ENCODE measurements at regions not wholly inside any gene's neighbourhood (a gene's known extent, or its start where the extent isn't known, plus 50 kb on each side); places are given as distances from the start of the nearest gene placed in this dataset.

DNA sequence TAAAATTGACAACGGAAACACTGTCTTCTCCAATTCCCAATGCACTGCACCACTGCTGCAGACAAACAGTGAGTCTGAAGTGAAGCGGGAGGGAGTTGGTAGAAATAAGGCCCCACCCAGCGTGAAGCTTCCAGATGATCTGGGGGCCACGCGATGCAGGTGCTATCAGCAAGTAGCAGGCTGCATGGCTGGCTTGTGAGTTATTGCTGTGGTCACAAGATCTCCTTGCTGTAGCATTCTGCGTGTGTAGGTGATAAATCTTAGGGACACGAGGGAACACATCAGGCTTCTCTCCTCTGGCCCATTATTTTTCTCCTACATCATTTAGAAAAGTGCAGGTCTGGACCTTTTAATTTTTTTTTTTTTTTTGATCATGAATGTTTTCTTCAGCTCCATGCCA is 407.6 kb downstream of the TMEM114 start:
- Histone ChIP-seq H3K4me3 (no peak overlapping the region), H3K27ac (ENCODE audit: low read depth) (no peak overlapping the region), H3F3A (replicated peaks; ENCODE audit: low read depth) (no peaks in the 10 kb centered on the region), H4K20me1 (replicated peaks; ENCODE audit: insufficient read depth) (no peaks in the 10 kb centered on the region), H3K36me3 (ENCODE audit: insufficient read depth) (no peaks in the 10 kb centered on the region; the same call in 1 of the 2 replicates), H3K4me2 (no peak overlapping the region), H3K79me2 (replicated peaks; ENCODE audit: insufficient read depth) (no peaks in the 10 kb centered on the region), H3K4me1 (ENCODE audit: insufficient read depth) (peaks cover 16% of the 10 kb centered on the region), H3K27me3 (ENCODE audit: insufficient read depth) (no peaks in the 10 kb centered on the region), H3K9me2 (ENCODE audit: insufficient read depth) (no peaks in the 10 kb centered on the region), H2AFZ (0 out of 2 replicates have a peak overlapping the region, but pooled peaks have one; percentile 18)
- ATAC-seq (no peak), DNase-seq (ENCODE audit: low spot score) (no peak)
- Mint-ChIP-seq H3K4me1 (peaks cover 13% of the 10 kb centered on the region), H3K27ac (no peak overlapping the region), H3K27me3 (ENCODE audit: insufficient read depth, low read depth, poor library complexity) (peaks cover 7% of the 10 kb centered on the region), H3K9me3 (no peaks in the 10 kb centered on the region; the same call in 2 of the 3 replicates), H3K36me3 (ENCODE audit: low read depth) (no peaks in the 10 kb centered on the region), H3K4me3 (no peak overlapping the region)
- TF ChIP-seq EZH2phosphoT487 (IDR thresholded peaks at IDR 0.05; ENCODE audit: unreplicated experiment) (no peak), ZNF331 (CRISPR knock-in tag; IDR thresholded peaks at IDR 0.05; ENCODE audit: low read depth) (no peak), POLR2AphosphoS5 (IDR thresholded peaks at IDR 0.05; ENCODE audit: low read depth) (no peak)
- TF ChIP-seq, protein P1, sequence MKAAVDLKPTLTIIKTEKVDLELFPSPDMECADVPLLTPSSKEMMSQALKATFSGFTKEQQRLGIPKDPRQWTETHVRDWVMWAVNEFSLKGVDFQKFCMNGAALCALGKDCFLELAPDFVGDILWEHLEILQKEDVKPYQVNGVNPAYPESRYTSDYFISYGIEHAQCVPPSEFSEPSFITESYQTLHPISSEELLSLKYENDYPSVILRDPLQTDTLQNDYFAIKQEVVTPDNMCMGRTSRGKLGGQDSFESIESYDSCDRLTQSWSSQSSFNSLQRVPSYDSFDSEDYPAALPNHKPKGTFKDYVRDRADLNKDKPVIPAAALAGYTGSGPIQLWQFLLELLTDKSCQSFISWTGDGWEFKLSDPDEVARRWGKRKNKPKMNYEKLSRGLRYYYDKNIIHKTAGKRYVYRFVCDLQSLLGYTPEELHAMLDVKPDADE (IDR thresholded peaks at IDR 0.05): no peak
- TF ChIP-seq, protein P2, sequence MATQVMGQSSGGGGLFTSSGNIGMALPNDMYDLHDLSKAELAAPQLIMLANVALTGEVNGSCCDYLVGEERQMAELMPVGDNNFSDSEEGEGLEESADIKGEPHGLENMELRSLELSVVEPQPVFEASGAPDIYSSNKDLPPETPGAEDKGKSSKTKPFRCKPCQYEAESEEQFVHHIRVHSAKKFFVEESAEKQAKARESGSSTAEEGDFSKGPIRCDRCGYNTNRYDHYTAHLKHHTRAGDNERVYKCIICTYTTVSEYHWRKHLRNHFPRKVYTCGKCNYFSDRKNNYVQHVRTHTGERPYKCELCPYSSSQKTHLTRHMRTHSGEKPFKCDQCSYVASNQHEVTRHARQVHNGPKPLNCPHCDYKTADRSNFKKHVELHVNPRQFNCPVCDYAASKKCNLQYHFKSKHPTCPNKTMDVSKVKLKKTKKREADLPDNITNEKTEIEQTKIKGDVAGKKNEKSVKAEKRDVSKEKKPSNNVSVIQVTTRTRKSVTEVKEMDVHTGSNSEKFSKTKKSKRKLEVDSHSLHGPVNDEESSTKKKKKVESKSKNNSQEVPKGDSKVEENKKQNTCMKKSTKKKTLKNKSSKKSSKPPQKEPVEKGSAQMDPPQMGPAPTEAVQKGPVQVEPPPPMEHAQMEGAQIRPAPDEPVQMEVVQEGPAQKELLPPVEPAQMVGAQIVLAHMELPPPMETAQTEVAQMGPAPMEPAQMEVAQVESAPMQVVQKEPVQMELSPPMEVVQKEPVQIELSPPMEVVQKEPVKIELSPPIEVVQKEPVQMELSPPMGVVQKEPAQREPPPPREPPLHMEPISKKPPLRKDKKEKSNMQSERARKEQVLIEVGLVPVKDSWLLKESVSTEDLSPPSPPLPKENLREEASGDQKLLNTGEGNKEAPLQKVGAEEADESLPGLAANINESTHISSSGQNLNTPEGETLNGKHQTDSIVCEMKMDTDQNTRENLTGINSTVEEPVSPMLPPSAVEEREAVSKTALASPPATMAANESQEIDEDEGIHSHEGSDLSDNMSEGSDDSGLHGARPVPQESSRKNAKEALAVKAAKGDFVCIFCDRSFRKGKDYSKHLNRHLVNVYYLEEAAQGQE (IDR thresholded peaks at IDR 0.05; ENCODE audit: unreplicated experiment): no peak

DNA sequence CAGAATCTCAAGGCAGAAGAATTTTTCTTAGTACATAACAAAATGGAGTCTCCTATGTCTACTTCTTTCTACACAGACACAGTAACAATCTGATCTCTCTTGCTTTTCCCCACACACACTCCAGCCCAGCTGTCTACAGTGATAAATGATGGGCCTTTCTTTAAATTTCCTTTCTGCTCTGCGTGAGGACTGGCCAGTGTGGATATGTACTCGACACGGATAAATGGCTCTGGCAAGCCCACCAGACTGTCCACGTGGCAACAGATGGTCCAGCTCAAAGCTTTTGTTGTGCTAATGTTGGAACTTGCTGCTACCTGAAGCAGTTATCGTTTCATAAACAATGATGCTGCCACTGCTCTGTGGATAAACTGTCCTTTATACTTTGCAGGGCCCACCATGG is 410.7 kb downstream of the TMEM114 start:
- 0 out of 2 replicates have a peak overlapping the region, but pooled peaks have one; percentile 18 for H2AFZ ChIP-seq
- Mint-ChIP-seq H3K4me3 (no peak overlapping the region), H3K4me1 (peaks cover 13% of the 10 kb centered on the region), H3K36me3 (ENCODE audit: low read depth) (no peaks in the 10 kb centered on the region), H3K9me3 (no peaks in the 10 kb centered on the region; the same call in 2 of the 3 replicates), H3K27me3 (ENCODE audit: insufficient read depth, low read depth, poor library complexity) (peaks cover 3% of the 10 kb centered on the region), H3K27ac (no peak overlapping the region)
- H3F3A ChIP-seq (replicated peaks; ENCODE audit: low read depth): no peaks in the 10 kb centered on the region
- peak overlapping the region; percentile 87 for H3K27ac ChIP-seq (ENCODE audit: low read depth)
- ATAC-seq: no peak
- TF ChIP-seq EZH2 (IDR thresholded peaks at IDR 0.05; ENCODE audit: low read depth, unreplicated experiment) (no peak), STAT1 (IDR thresholded peaks at IDR 0.05; ENCODE audit: unreplicated experiment) (no peak), ZNF331 (CRISPR knock-in tag; IDR thresholded peaks at IDR 0.05; ENCODE audit: low read depth) (no peak), POLR2AphosphoS5 (IDR thresholded peaks at IDR 0.05; ENCODE audit: low read depth) (no peak), JUNB (IDR thresholded peaks at IDR 0.05; ENCODE audit: unreplicated experiment) (no peak)
- TF ChIP-seq, protein P1 (IDR thresholded peaks at IDR 0.05): no peak
- TF ChIP-seq, protein P2 (IDR thresholded peaks at IDR 0.05; ENCODE audit: unreplicated experiment): no peak
- TF ChIP-seq, protein P3, sequence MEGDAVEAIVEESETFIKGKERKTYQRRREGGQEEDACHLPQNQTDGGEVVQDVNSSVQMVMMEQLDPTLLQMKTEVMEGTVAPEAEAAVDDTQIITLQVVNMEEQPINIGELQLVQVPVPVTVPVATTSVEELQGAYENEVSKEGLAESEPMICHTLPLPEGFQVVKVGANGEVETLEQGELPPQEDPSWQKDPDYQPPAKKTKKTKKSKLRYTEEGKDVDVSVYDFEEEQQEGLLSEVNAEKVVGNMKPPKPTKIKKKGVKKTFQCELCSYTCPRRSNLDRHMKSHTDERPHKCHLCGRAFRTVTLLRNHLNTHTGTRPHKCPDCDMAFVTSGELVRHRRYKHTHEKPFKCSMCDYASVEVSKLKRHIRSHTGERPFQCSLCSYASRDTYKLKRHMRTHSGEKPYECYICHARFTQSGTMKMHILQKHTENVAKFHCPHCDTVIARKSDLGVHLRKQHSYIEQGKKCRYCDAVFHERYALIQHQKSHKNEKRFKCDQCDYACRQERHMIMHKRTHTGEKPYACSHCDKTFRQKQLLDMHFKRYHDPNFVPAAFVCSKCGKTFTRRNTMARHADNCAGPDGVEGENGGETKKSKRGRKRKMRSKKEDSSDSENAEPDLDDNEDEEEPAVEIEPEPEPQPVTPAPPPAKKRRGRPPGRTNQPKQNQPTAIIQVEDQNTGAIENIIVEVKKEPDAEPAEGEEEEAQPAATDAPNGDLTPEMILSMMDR (conservative IDR thresholded peaks at IDR 0.05; ENCODE audit: low read depth in 2 of 2): no peak
- 0 out of 2 replicates have a peak overlapping the region, but pooled peaks have one; percentile 13 for H3K4me3 ChIP-seq
- DNase-seq (ENCODE audit: low spot score): no peak
- H4K20me1 ChIP-seq (replicated peaks; ENCODE audit: insufficient read depth): no peaks in the 10 kb centered on the region
- no peaks in the 10 kb centered on the region for H3K79me2 ChIP-seq (replicated peaks; ENCODE audit: insufficient read depth)
- H3K4me2 ChIP-seq: peak overlapping the region; percentile 57
- no peaks in the 10 kb centered on the region for H3K27me3 ChIP-seq (ENCODE audit: insufficient read depth)
- H3K4me1 ChIP-seq (ENCODE audit: insufficient read depth): peaks cover 16% of the 10 kb centered on the region
- no peaks in the 10 kb centered on the region; the same call in 1 of the 2 replicates for H3K36me3 ChIP-seq (ENCODE audit: insufficient read depth)
- H3K9me2 ChIP-seq (ENCODE audit: insufficient read depth): 0 out of 2 replicates have a peak, but pooled peaks cover 3% of the 10 kb centered on the region

Measured in GM23338 (cell line).